GM12878 (cell line): ENCODE measurements at regions not wholly inside any gene's neighbourhood (a gene's known extent, or its start where the extent isn't known, plus 50 kb on each side); places are given as distances from the start of the nearest gene placed in this dataset.

Source experiments
- ATAC-seq: fragments of 200-7000 bp; cut with Tn5 transposase; 3 replicates; pipeline ENCODE4 v1.9.1; 2020; ENCODE audit warnings: mild to moderate bottlenecking, moderate library complexity
- BruUV-seq: library from RNA; stranded (reverse); fragments of 400-500 nt; replicated peaks from 2 replicates; lab custom pipeline; 2021; lab: Mats Ljungman, UMichigan
- CTCF ChIA-PET: fragments of 300-600 bp; sonication (Branson Sonifier 250); formaldehyde crosslinking; extraction: SDS; loops from one replicate; lab custom pipeline; 2021; ENCODE audit warnings: inconsistent platforms; lab: Yijun Ruan, JAX
- POLR2A ChIA-PET: fragments of 350-600 bp; formaldehyde crosslinking; extraction: SDS; loops from one replicate; lab custom pipeline; 2021; ENCODE audit warnings: inconsistent platforms; lab: Charles Lee
- RAD21 ChIA-PET: fragments of 300-600 bp; sonication (Branson Sonifier 250); formaldehyde crosslinking; loops from one replicate; lab custom pipeline; 2023; ENCODE audit warnings: antibody characterized with exemption; ENCODE audit not compliant: unreplicated experiment; lab: Charles Lee
- SMC1A ChIA-PET: fragments of 300-600 bp; sonication (Branson Sonifier 250); formaldehyde crosslinking; loops from one replicate; lab custom pipeline; 2023; ENCODE audit not compliant: unreplicated experiment, uncharacterized antibody; lab: Charles Lee
- DNase-seq: peaks from one replicate; pipeline ENCODE4 v3.0.0-alpha.2; 2011; ENCODE audit warnings: low read depth, low spot score
- FAIRE-seq: peaks from 3 replicates; lab custom pipeline; 2011; peaks lifted over from hg19 to GRCh38; lab: Jason Lieb, UNC
- H2AFZ ChIP-seq: 2 replicates; pipeline ENCODE4 v1.6.0; 2011; ENCODE audit warnings: low read depth, low read length, control low read depth; ENCODE audit not compliant: control insufficient read depth
- H3K27ac ChIP-seq: 2 replicates; pipeline ENCODE4 v1.5.1; 2011; ENCODE audit warnings: control low read depth; ENCODE audit not compliant: control insufficient read depth, insufficient read depth
- H3K27me3 ChIP-seq, 2 experiments: replicated peaks in 1 of 2; 2 replicates each; pipeline versions ENCODE4 v1.6.0 to v1.6.1; 2011; ENCODE audit warnings: low read length in 1 of 2; ENCODE audit not compliant: control insufficient read depth in 2 of 2, insufficient read depth in 2 of 2
- H3K36me3 ChIP-seq, 2 experiments: 2 replicates each; pipeline ENCODE4 v1.5.1; 2011; ENCODE audit warnings: low read length in 1 of 2; ENCODE audit not compliant: control insufficient read depth in 2 of 2, insufficient read depth in 2 of 2
- H3K4me1 ChIP-seq: 2 replicates; pipeline ENCODE4 v1.6.1; 2011; ENCODE audit warnings: mild to moderate bottlenecking, low read length, moderate library complexity, mixed read lengths; ENCODE audit not compliant: control insufficient read depth, insufficient read depth
- H3K4me2 ChIP-seq: 2 replicates; pipeline ENCODE4 v1.6.0; 2011; ENCODE audit warnings: control low read depth; ENCODE audit not compliant: control insufficient read depth, insufficient read depth
- H3K4me3 ChIP-seq: fragments of 200-600 bp; sonication (generic); 2 replicates; pipeline ENCODE4 v1.5.1; 2016
- H3K79me2 ChIP-seq: 2 replicates; pipeline ENCODE4 v1.6.0; 2011; ENCODE audit warnings: low read length; ENCODE audit not compliant: control insufficient read depth, insufficient read depth
- H3K9ac ChIP-seq: 2 replicates; pipeline ENCODE4 v1.8.0; 2011; ENCODE audit warnings: low read length, control low read depth, mixed read lengths; ENCODE audit not compliant: control insufficient read depth, insufficient read depth
- H3K9me3 ChIP-seq: replicated peaks from 3 replicates; pipeline ENCODE4 v1.5.1; 2011; ENCODE audit warnings: mild to moderate bottlenecking, low read length; ENCODE audit not compliant: control insufficient read depth, insufficient read depth
- H4K20me1 ChIP-seq: 2 replicates; pipeline ENCODE4 v1.6.0; 2011; ENCODE audit not compliant: control insufficient read depth, insufficient read depth
- DPF2 ChIP-seq: fragments of 450-650 bp; IDR thresholded peaks from 2 replicates; pipeline ENCODE4 v1.6.1; 2017; ENCODE audit warnings: mild to moderate bottlenecking
- EGR1 ChIP-seq, 2 experiments: IDR thresholded peaks; 1 replicate in 1 of 2; 2 replicates in 1 of 2; pipeline ENCODE4 v1.6.1; 2011 to 2012; ENCODE audit warnings: low read depth in 2 of 2, low read length in 2 of 2, borderline replicate concordance in 1 of 2, mild to moderate bottlenecking in 1 of 2, moderate library complexity in 1 of 2
- ESRRA ChIP-seq: IDR thresholded peaks from 2 replicates; pipeline ENCODE4 v1.6.1; 2012; ENCODE audit warnings: mild to moderate bottlenecking, low read length, improper control_type of control experiment
- IKZF1 ChIP-seq: fragments of 450-650 bp; conservative IDR thresholded peaks from 2 replicates; pipeline ENCODE4 v1.6.1; 2017; ENCODE audit warnings: antibody characterized with exemption, mild to moderate bottlenecking
- MTA2 ChIP-seq: fragments of 450-650 bp; IDR thresholded peaks from 2 replicates; pipeline ENCODE4 v1.6.1; 2016; ENCODE audit warnings: low read depth, mild to moderate bottlenecking, moderate library complexity
- MYC ChIP-seq: IDR thresholded peaks from 2 replicates; pipeline ENCODE4 v1.6.1; 2011; ENCODE audit warnings: mild to moderate bottlenecking, low read length, moderate library complexity, inconsistent platforms; ENCODE audit not compliant: insufficient read depth, insufficient replicate concordance, insufficient read length, severe bottlenecking
- NR2C1 ChIP-seq: fragments of 450-650 bp; IDR thresholded peaks from 2 replicates; pipeline ENCODE4 v1.6.1; 2017; ENCODE audit warnings: antibody characterized with exemption, mild to moderate bottlenecking, moderate library complexity
- NR2F1 ChIP-seq: fragments of 450-650 bp; conservative IDR thresholded peaks from 2 replicates; pipeline ENCODE4 v1.6.1; 2017; ENCODE audit warnings: mild to moderate bottlenecking
- PAX5 ChIP-seq: IDR thresholded peaks from 2 replicates; pipeline ENCODE4 v1.6.1; 2011; ENCODE audit warnings: low read depth, low read length, borderline replicate concordance
- POLR2A ChIP-seq: IDR thresholded peaks from 2 replicates; pipeline ENCODE4 v1.6.1; 2011; ENCODE audit warnings: low read depth, mild to moderate bottlenecking, low read length
- RAD51 ChIP-seq: fragments of 450-650 bp; IDR thresholded peaks from 2 replicates; pipeline ENCODE4 v1.6.1; 2016; ENCODE audit warnings: moderate library complexity, mild to moderate bottlenecking, inconsistent platforms
- RUNX3 ChIP-seq: IDR thresholded peaks from 2 replicates; pipeline ENCODE4 v1.6.1; 2012; ENCODE audit warnings: low read length, inconsistent platforms
- ZNF24 ChIP-seq: fragments of 450-650 bp; IDR thresholded peaks from 2 replicates; pipeline ENCODE4 v1.6.1; 2017; ENCODE audit warnings: antibody characterized with exemption, mild to moderate bottlenecking
- WGBS: methylation state at CpG from one replicate; pipeline ENCODE4 v1.1.6; 2016; ENCODE audit warnings: low lambda C conversion rate; ENCODE audit not compliant: insufficient replicate concordance, insufficient coverage; ENCODE audit errors: missing lambda C conversion rate; 5-methylcytosine and 5-hydroxymethylcytosine counted together
- in situ Hi-C: fragments of 300-500 bp; cut with MboI; formaldehyde crosslinking; loops from 9 replicates; pipeline ENCODE4 v1.14.3; 2018; ENCODE audit warnings: mixed read lengths
- intact Hi-C: fragments of 100-400 bp; cut with micrococcal nuclease; formaldehyde crosslinking; loops from one replicate; pipeline ENCODE4 v1.14.2; 2022; ENCODE audit not compliant: unreplicated experiment
- TF ChIP-seq, protein P1 (sequence below): fragments of 450-650 bp; IDR thresholded peaks from 2 replicates; pipeline ENCODE4 v1.6.1; 2017; ENCODE audit warnings: mild to moderate bottlenecking, low read depth, inconsistent platforms; ENCODE audit not compliant: poor library complexity, severe bottlenecking

DNA sequence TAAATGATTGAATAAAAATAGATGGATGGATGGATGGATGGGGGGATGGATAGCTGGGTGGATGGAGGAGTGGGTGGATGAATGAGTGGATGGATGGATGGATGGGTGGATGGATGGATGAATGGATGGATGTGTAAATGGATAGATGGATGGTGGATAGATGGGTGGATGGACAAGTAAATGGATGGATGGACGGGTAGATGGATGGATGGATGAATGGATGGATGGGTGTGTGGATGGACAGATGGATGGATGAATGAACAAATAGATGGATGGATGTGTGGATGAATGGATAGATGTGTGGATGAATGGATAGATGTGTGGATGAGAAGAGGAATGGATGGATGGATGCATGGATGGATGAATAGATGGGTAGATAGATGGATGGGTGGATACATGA, 490.8 kb downstream of the VRK1 start:
- no peak overlapping the region for H3K4me3 ChIP-seq
- DNase-seq (no peak), ATAC-seq (no peak), FAIRE-seq (no peak)
- SMC1A ChIA-PET: interaction anchor here (1.4 kb wide), 1 partner anchor 103 kb away, joined by 4 read pairs; no protein-coding TSS in a partner anchor
- RAD21 ChIA-PET: interaction anchor here (1.2 kb wide), 1 partner anchor 95 kb away, joined by 3 read pairs; no protein-coding TSS in a partner anchor
- TF ChIP-seq NR2C1: no peak
- no peak for TF ChIP-seq RAD51
- no TSS peak for BruUV-seq
- H3K9ac ChIP-seq: no peak overlapping the region
- no peaks in the 10 kb centered on the region for H3K4me1 ChIP-seq
- CTCF ChIA-PET: interaction anchor here (1.1 kb wide), 1 partner anchor 103 kb away, joined by 4 read pairs; no protein-coding TSS in a partner anchor
- 0% methylated on average over 1 of the region's 1 CpG for WGBS
- in situ Hi-C loops: no loop called here
- no peak overlapping the region for H3K4me2 ChIP-seq
- no peaks in the 10 kb centered on the region for H3K79me2 ChIP-seq
- H2AFZ ChIP-seq: no peak overlapping the region
- H4K20me1 ChIP-seq: no peaks in the 10 kb centered on the region
- no peaks in the 10 kb centered on the region for H3K9me3 ChIP-seq
- H3K27ac ChIP-seq: no peak overlapping the region
- intact Hi-C loops: no loop called here
- no peaks in the 10 kb centered on the region for H3K36me3 ChIP-seq
- H3K27me3 ChIP-seq: no peaks in the 10 kb centered on the region
- POLR2A ChIA-PET: no interaction called here

DNA sequence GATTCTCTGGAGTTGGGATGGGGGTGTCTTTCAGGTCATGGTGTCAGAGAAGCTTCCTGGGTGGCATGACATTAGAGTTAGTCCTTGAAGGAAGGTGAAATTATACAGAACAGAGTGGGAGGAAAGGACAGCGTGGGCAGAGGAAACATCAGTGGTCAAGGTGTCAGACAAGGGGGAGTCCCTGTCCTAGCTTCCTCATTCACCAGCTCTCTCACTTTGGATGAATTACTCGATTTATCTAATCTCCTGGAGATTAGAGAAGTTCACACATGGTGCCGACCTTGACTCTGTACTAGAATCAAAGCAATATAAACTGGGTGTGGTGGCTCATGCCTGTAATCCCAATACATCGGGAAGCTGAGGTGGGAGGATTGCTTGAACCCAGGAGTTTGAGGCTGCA, 492.9 kb downstream of the VRK1 start:
- ChIA-PET RAD21 (no interaction called here), POLR2A (no interaction called here), SMC1A (interaction anchor here (1.0 to 2.2 kb wide), 9 partner anchors 10 to 416 kb away, joined by 3 to 15 read pairs (median 3); no protein-coding TSS in a partner anchor), CTCF (interaction anchor here (1.3 to 1.7 kb wide), 4 partner anchors 10 to 119 kb away, joined by 3 to 10 read pairs (median 4); no protein-coding TSS in a partner anchor)
- Histone ChIP-seq H3K9me3 (no peaks in the 10 kb centered on the region), H3K4me1 (no peaks in the 10 kb centered on the region), H3K27ac (no peak overlapping the region), H3K79me2 (no peaks in the 10 kb centered on the region), H3K4me2 (no peak overlapping the region), H3K27me3 (no peaks in the 10 kb centered on the region), H4K20me1 (no peaks in the 10 kb centered on the region), H3K9ac (no peak overlapping the region), H3K36me3 (no peaks in the 10 kb centered on the region), H2AFZ (no peak overlapping the region), H3K4me3 (no peak overlapping the region)
- in situ Hi-C loops (no loop called here), intact Hi-C loops (no loop called here)
- 26% methylated on average over 4 of the region's 4 CpGs for WGBS
- no TSS peak for BruUV-seq
- FAIRE-seq (no peak), DNase-seq (no peak), ATAC-seq (peak; percentile 49)
- TF ChIP-seq RUNX3 (peak; percentile 65), MTA2 (0 out of 2 replicates have a peak, but pooled peaks have one; percentile 32), POLR2A (no peak), DPF2 (peak; percentile 54; the same call in 1 of the 2 replicates), EGR1 (IDR thresholded peaks at IDR 0.05; ENCODE audit: borderline replicate concordance in 1 of 2, low read depth in 2 of 2, low read length in 2 of 2) (peak in 1 of 2 experiments; percentile 25; a peak in 1 of 3 replicates), MYC (no peak), PAX5 (0 out of 2 replicates have a peak, but pooled peaks have one; percentile 37), NR2F1 (0 out of 2 replicates have a peak, but pooled peaks have one; percentile 23), IKZF1 (peak; percentile 68; the same call in 1 of the 2 replicates), ESRRA (peak; percentile 88), ZNF24 (no peak)
- TF ChIP-seq, protein P1, sequence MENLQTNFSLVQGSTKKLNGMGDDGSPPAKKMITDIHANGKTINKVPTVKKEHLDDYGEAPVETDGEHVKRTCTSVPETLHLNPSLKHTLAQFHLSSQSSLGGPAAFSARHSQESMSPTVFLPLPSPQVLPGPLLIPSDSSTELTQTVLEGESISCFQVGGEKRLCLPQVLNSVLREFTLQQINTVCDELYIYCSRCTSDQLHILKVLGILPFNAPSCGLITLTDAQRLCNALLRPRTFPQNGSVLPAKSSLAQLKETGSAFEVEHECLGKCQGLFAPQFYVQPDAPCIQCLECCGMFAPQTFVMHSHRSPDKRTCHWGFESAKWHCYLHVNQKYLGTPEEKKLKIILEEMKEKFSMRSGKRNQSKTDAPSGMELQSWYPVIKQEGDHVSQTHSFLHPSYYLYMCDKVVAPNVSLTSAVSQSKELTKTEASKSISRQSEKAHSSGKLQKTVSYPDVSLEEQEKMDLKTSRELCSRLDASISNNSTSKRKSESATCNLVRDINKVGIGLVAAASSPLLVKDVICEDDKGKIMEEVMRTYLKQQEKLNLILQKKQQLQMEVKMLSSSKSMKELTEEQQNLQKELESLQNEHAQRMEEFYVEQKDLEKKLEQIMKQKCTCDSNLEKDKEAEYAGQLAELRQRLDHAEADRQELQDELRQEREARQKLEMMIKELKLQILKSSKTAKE: peak; percentile 88
